Mesenchymal stem cell (in vitro differentiated cells and primary cell): ENCODE measurements at regions not wholly inside any gene's neighbourhood (a gene's known extent, or its start where the extent isn't known, plus 50 kb on each side); places are given as distances from the start of the nearest gene placed in this dataset.

Source experiments
- DNase-seq: peaks from one replicate; pipeline ENCODE4 v3.0.0-alpha.2; 2013
- H2AFZ ChIP-seq: one replicate; pipeline ENCODE4 v1.6.1; 2013; ENCODE audit warnings: low read depth, mild to moderate bottlenecking, control low read depth, inconsistent platforms, low read length, moderate library complexity
- H2AK5ac ChIP-seq: 2 replicates; pipeline ENCODE4 v1.6.1; 2013; ENCODE audit warnings: low read length, moderate library complexity, mild to moderate bottlenecking, inconsistent platforms; ENCODE audit not compliant: severe bottlenecking
- H2BK120ac ChIP-seq: one replicate; pipeline ENCODE4 v1.6.1; 2013; ENCODE audit warnings: low read depth, mild to moderate bottlenecking, inconsistent platforms, low read length, moderate library complexity
- H2BK12ac ChIP-seq, 2 experiments: one replicate each; pipeline ENCODE4 v1.6.1; 2013; ENCODE audit warnings: inconsistent platforms in 2 of 2, low read length in 2 of 2, mild to moderate bottlenecking in 2 of 2, moderate library complexity in 2 of 2, control low read depth in 1 of 2
- H2BK15ac ChIP-seq: one replicate; pipeline ENCODE4 v1.6.1; 2013; ENCODE audit warnings: mild to moderate bottlenecking, low read depth, inconsistent platforms; ENCODE audit not compliant: poor library complexity, severe bottlenecking
- H2BK5ac ChIP-seq: 2 replicates; pipeline ENCODE4 v1.6.1; 2013; ENCODE audit warnings: low read depth, mild to moderate bottlenecking, low read length, control low read depth, inconsistent platforms; ENCODE audit not compliant: poor library complexity, severe bottlenecking
- H3K14ac ChIP-seq, 2 experiments: one replicate each; pipeline ENCODE4 v1.6.1; 2013; ENCODE audit warnings: inconsistent platforms in 2 of 2, low read length in 2 of 2, control low read depth in 1 of 2, mild to moderate bottlenecking in 1 of 2, moderate library complexity in 1 of 2
- H3K18ac ChIP-seq, 2 experiments: one replicate each; pipeline ENCODE4 v1.6.1; 2013; ENCODE audit warnings: inconsistent platforms in 2 of 2, low read length in 2 of 2, control low read depth in 1 of 2, low read depth in 1 of 2, mild to moderate bottlenecking in 1 of 2
- H3K23ac ChIP-seq, 2 experiments: one replicate each; pipeline ENCODE4 v1.6.1; 2013; ENCODE audit warnings: inconsistent platforms in 2 of 2, low read length in 2 of 2, mild to moderate bottlenecking in 2 of 2, moderate library complexity in 2 of 2, control low read depth in 1 of 2
- H3K27ac ChIP-seq: 2 replicates; pipeline ENCODE4 v1.5.1; 2013; ENCODE audit warnings: mild to moderate bottlenecking, moderate library complexity, low read length, control low read depth, inconsistent platforms; ENCODE audit not compliant: poor library complexity, severe bottlenecking
- H3K27me3 ChIP-seq, 2 experiments: 2 replicates each; pipeline versions ENCODE4 v1.6.1 to v1.7.0; 2013; ENCODE audit warnings: low read length in 2 of 2, mild to moderate bottlenecking in 2 of 2, moderate library complexity in 2 of 2, control low read depth in 1 of 2, inconsistent platforms in 1 of 2; ENCODE audit not compliant: control insufficient read depth in 1 of 2, insufficient read depth in 1 of 2
- H3K36me3 ChIP-seq, 2 experiments: 2 replicates each; pipeline versions ENCODE4 v1.6.1 to v1.7.0; 2013; ENCODE audit warnings: low read length in 2 of 2, control low read depth in 1 of 2, inconsistent platforms in 1 of 2, low read depth in 1 of 2, mild to moderate bottlenecking in 1 of 2; ENCODE audit not compliant: insufficient read depth in 2 of 2, control insufficient read depth in 1 of 2
- H3K4ac ChIP-seq, 2 experiments: one replicate each; pipeline ENCODE4 v1.6.1; 2013; ENCODE audit warnings: inconsistent platforms in 2 of 2, low read length in 2 of 2, mild to moderate bottlenecking in 2 of 2, moderate library complexity in 2 of 2, control low read depth in 1 of 2, low read depth in 1 of 2
- H3K4me1 ChIP-seq: 2 replicates; pipeline ENCODE4 v1.6.1; 2013; ENCODE audit warnings: low read depth, low read length, control low read depth; ENCODE audit not compliant: control insufficient read depth, insufficient read depth
- H3K4me2 ChIP-seq: 2 replicates; pipeline ENCODE4 v1.6.1; 2013; ENCODE audit warnings: low read length, mild to moderate bottlenecking, inconsistent platforms; ENCODE audit not compliant: poor library complexity, severe bottlenecking
- H3K4me3 ChIP-seq, 2 experiments: 2 replicates each; pipeline versions ENCODE4 v1.5.1 to v1.7.0; 2013; ENCODE audit warnings: low read length in 2 of 2, mild to moderate bottlenecking in 2 of 2, control low read depth in 1 of 2, low read depth in 1 of 2; ENCODE audit not compliant: insufficient read depth in 1 of 2
- H3K79me1 ChIP-seq: replicated peaks from 2 replicates; pipeline ENCODE4 v1.6.1; 2013; ENCODE audit warnings: mild to moderate bottlenecking, control low read depth, low read length, inconsistent platforms; ENCODE audit not compliant: poor library complexity, severe bottlenecking
- H3K9ac ChIP-seq: 2 replicates; pipeline ENCODE4 v1.7.0; 2013; ENCODE audit warnings: mild to moderate bottlenecking, low read length, moderate library complexity
- H3K9me3 ChIP-seq: 2 replicates; pipeline ENCODE4 v1.7.0; 2013; ENCODE audit warnings: mild to moderate bottlenecking, low read length; ENCODE audit not compliant: control insufficient read depth
- H4K8ac ChIP-seq: one replicate; pipeline ENCODE4 v1.6.1; 2013; ENCODE audit warnings: inconsistent platforms, mild to moderate bottlenecking, low read length, moderate library complexity
- H4K91ac ChIP-seq: one replicate; pipeline ENCODE4 v1.6.1; 2013; ENCODE audit warnings: mild to moderate bottlenecking, low read length, inconsistent platforms
- WGBS: methylation state at CpG from one replicate; pipeline ENCODE4 v1.1.7; 2013; ENCODE audit warnings: mixed read lengths; 5-methylcytosine and 5-hydroxymethylcytosine counted together

GRCh38 chr1:82478916-82479315, 678.2 kb downstream of the ADGRL2 start:
- Histone ChIP-seq H4K8ac (no peak overlapping the region), H3K4me3 (no peak overlapping the region), H4K91ac (no peak overlapping the region), H2BK15ac (no peak overlapping the region), H2AK5ac (no peak overlapping the region), H3K79me1 (no peaks in the 10 kb centered on the region), H2BK5ac (no peak overlapping the region), H3K4ac (no peak overlapping the region), H3K9me3 (no peaks in the 10 kb centered on the region), H3K36me3 (no peaks in the 10 kb centered on the region), H2BK12ac (no peak overlapping the region), H3K18ac (no peak overlapping the region), H3K23ac (no peak overlapping the region), H3K27me3 (no peaks in the 10 kb centered on the region), H3K4me2 (no peak overlapping the region), H3K27ac (no peak overlapping the region), H3K4me1 (no peaks in the 10 kb centered on the region), H3K14ac (no peak overlapping the region), H2BK120ac (no peak overlapping the region), H3K9ac (no peak overlapping the region), H2AFZ (no peak overlapping the region)
- 61% methylated on average over 3 of the region's 3 CpGs for WGBS
- DNase-seq, result no peak

- Histone ChIP-seq H3K36me3 (no peaks in the 10 kb centered on the region), H4K8ac (no peak overlapping the region), H3K14ac (no peak overlapping the region), H3K4me3 (no peak overlapping the region), H2BK15ac (no peak overlapping the region), H2BK12ac (no peak overlapping the region), H3K27ac (no peak overlapping the region), H2BK120ac (no peak overlapping the region), H2AFZ (no peak overlapping the region), H3K9me3 (no peaks in the 10 kb centered on the region), H3K27me3 (no peaks in the 10 kb centered on the region), H3K23ac (no peak overlapping the region), H2AK5ac (no peak overlapping the region), H3K79me1 (no peaks in the 10 kb centered on the region), H4K91ac (no peak overlapping the region), H3K4me1 (no peaks in the 10 kb centered on the region), H2BK5ac (no peak overlapping the region), H3K4ac (no peak overlapping the region), H3K9ac (no peak overlapping the region), H3K4me2 (no peak overlapping the region), H3K18ac (no peak overlapping the region)
- no CpG with 5 or more reads among the region's 2 CpGs for WGBS
- no peak for DNase-seq
These were observed 671.9 kb downstream of the ADGRL2 start for GRCh38 chr1:82472489-82473131.

- Histone ChIP-seq H2BK120ac (no peak overlapping the region), H2AK5ac (no peak overlapping the region), H3K14ac (no peak overlapping the region), H3K36me3 (no peaks in the 10 kb centered on the region), H3K4ac (no peak overlapping the region), H2BK12ac (no peak overlapping the region), H3K4me2 (no peak overlapping the region), H3K27me3 (no peaks in the 10 kb centered on the region), H3K4me1 (no peaks in the 10 kb centered on the region), H3K79me1 (no peaks in the 10 kb centered on the region), H4K91ac (no peak overlapping the region), H2BK15ac (no peak overlapping the region), H3K23ac (no peak overlapping the region), H3K4me3 (no peak overlapping the region), H2BK5ac (no peak overlapping the region), H3K9me3 (no peaks in the 10 kb centered on the region), H4K8ac (no peak overlapping the region), H2AFZ (no peak overlapping the region), H3K9ac (no peak overlapping the region), H3K18ac (no peak overlapping the region), H3K27ac (no peak overlapping the region)
- no CpG with 5 or more reads among the region's 1 CpG for WGBS
- no peak for DNase-seq
These were observed 666.2 kb downstream of the ADGRL2 start for GRCh38 chr1:82466891-82467290.

GRCh38 chr1:82466416-82466815, 665.7 kb downstream of the ADGRL2 start:
- Histone ChIP-seq H3K9me3 (no peaks in the 10 kb centered on the region), H2BK12ac (no peak overlapping the region), H3K23ac (no peak overlapping the region), H4K91ac (no peak overlapping the region), H3K4me2 (no peak overlapping the region), H3K36me3 (no peaks in the 10 kb centered on the region), H3K4me1 (no peaks in the 10 kb centered on the region), H3K14ac (no peak overlapping the region), H2AK5ac (no peak overlapping the region), H3K27ac (no peak overlapping the region), H4K8ac (no peak overlapping the region), H2BK15ac (no peak overlapping the region), H3K18ac (no peak overlapping the region), H3K4ac (no peak overlapping the region), H3K9ac (no peak overlapping the region), H3K4me3 (no peak overlapping the region), H2BK120ac (no peak overlapping the region), H3K27me3 (no peaks in the 10 kb centered on the region), H3K79me1 (no peaks in the 10 kb centered on the region), H2AFZ (no peak overlapping the region), H2BK5ac (no peak overlapping the region)
- no peak for DNase-seq
